SK-N-SH (cell line): ENCODE measurements at regions not wholly inside any gene's neighbourhood (a gene's known extent, or its start where the extent isn't known, plus 50 kb on each side); places are given as distances from the start of the nearest gene placed in this dataset.

ENCODE experiments used
- CTCF ChIA-PET: fragments of 300-600, 350-600 bp; formaldehyde crosslinking; extraction: SDS; loops from one replicate; lab custom pipeline; 2021; lab: Yijun Ruan, JAX
- POLR2A ChIA-PET: fragments of 350-600 bp; sonication (Branson Sonifier 250); formaldehyde crosslinking; extraction: SDS; loops from one replicate; lab custom pipeline; 2020; ENCODE audit warnings: antibody characterized with exemption, inconsistent platforms; lab: Yijun Ruan, JAX
- DNase-seq: peaks from one replicate; pipeline ENCODE4 v3.0.0; 2012
- H2AFZ ChIP-seq: fragments of 200-600 bp; sonication (generic); 2 replicates; pipeline ENCODE4 v1.8.1; 2016; ENCODE audit warnings: antibody characterized with exemption, mild to moderate bottlenecking, low read depth
- H3F3A ChIP-seq: fragments of 200-600 bp; sonication (generic); replicated peaks from 2 replicates; pipeline ENCODE3; 2016; ENCODE audit warnings: antibody characterized with exemption, mild to moderate bottlenecking; ENCODE audit not compliant: insufficient read depth
- H3K27ac ChIP-seq, 2 experiments: fragments of 200-500 bp in 1 of 2; fragments of 200-600 bp in 1 of 2; sonication (Bioruptor generic) in 1 of 2; sonication (generic), shearing (Covaris generic) in 1 of 2; 2 replicates each; pipeline versions ENCODE4 v1.5.1 to v1.6.1; 2014 to 2016; ENCODE audit warnings: low read depth in 2 of 2, inconsistent platforms in 1 of 2, low read length in 1 of 2, mild to moderate bottlenecking in 1 of 2, mixed read lengths in 1 of 2
- H3K27me3 ChIP-seq: fragments of 200-600 bp; sonication (generic), shearing (Covaris generic); 2 replicates; pipeline ENCODE4 v1.6.1; 2016; ENCODE audit warnings: mixed run types; ENCODE audit not compliant: insufficient read depth
- H3K36me3 ChIP-seq, 2 experiments: fragments of 200-500 bp in 1 of 2; fragments of 200-600 bp in 1 of 2; sonication (Bioruptor generic) in 1 of 2; sonication (generic) in 1 of 2; replicated peaks in 1 of 2; 2 replicates each; pipeline versions ENCODE3 to v1.5.1; 2014 to 2016; ENCODE audit warnings: low read length in 1 of 2, mild to moderate bottlenecking in 1 of 2; ENCODE audit not compliant: insufficient read depth in 2 of 2, control insufficient read depth in 1 of 2
- H3K4me1 ChIP-seq, 2 experiments: fragments of 200-500 bp in 1 of 2; fragments of 200-600 bp in 1 of 2; sonication (Bioruptor generic) in 1 of 2; sonication (generic), shearing (Covaris generic) in 1 of 2; 2 replicates each; pipeline versions ENCODE4 v1.5.1 to v1.6.1; 2014 to 2016; ENCODE audit warnings: low read depth in 1 of 2, low read length in 1 of 2, mixed run types in 1 of 2; ENCODE audit not compliant: insufficient read depth in 2 of 2, control insufficient read depth in 1 of 2
- H3K4me2 ChIP-seq: fragments of 200-600 bp; sonication (generic), shearing (Covaris generic); 2 replicates; pipeline ENCODE4 v1.6.1; 2017; ENCODE audit warnings: mixed run types
- H3K4me3 ChIP-seq, 2 experiments: fragments of 200-500 bp in 1 of 2; fragments of 200-600 bp in 1 of 2; sonication (Bioruptor generic) in 1 of 2; sonication (generic), shearing (Covaris generic) in 1 of 2; 2 replicates each; pipeline versions ENCODE4 v1.5.1 to v1.8.1; 2014 to 2016; ENCODE audit warnings: low read depth in 2 of 2, inconsistent platforms in 1 of 2, low read length in 1 of 2, mild to moderate bottlenecking in 1 of 2, mixed read lengths in 1 of 2, moderate library complexity in 1 of 2
- H3K79me2 ChIP-seq: fragments of 200-600 bp; sonication (generic); 2 replicates; pipeline ENCODE4 v1.8.1; 2017; ENCODE audit warnings: mild to moderate bottlenecking; ENCODE audit not compliant: insufficient read depth
- H3K9ac ChIP-seq: fragments of 200-600 bp; sonication (generic); 2 replicates; pipeline ENCODE4 v1.6.1; 2017; ENCODE audit warnings: mixed run types
- H3K9me2 ChIP-seq: fragments of 200-600 bp; sonication (generic); 2 replicates; pipeline ENCODE4 v1.6.1; 2017; ENCODE audit warnings: mixed run types
- H3K9me3 ChIP-seq: fragments of 200-600 bp; sonication (generic); 2 replicates; pipeline ENCODE4 v1.6.1; 2017; ENCODE audit warnings: mixed run types, mild to moderate bottlenecking, moderate library complexity
- H4K20me1 ChIP-seq: fragments of 200-600 bp; sonication (generic); 2 replicates; pipeline ENCODE4 v1.6.1; 2017; ENCODE audit warnings: mild to moderate bottlenecking, mixed run types; ENCODE audit not compliant: insufficient read depth
- CHD2 ChIP-seq: fragments of 150-350 bp; IDR thresholded peaks from 2 replicates; pipeline ENCODE4 v1.6.1; 2018; ENCODE audit warnings: low read length; ENCODE audit not compliant: partially characterized antibody
- ELF1 ChIP-seq: IDR thresholded peaks from 2 replicates; pipeline ENCODE4 v1.4.0; 2012
- EP300 ChIP-seq, 2 experiments: IDR thresholded peaks; 2 replicates each; pipeline versions ENCODE4 v1.4.0 to v1.6.1; 2012; ENCODE audit warnings: borderline replicate concordance in 1 of 2, low read depth in 1 of 2, low read length in 1 of 2
- EZH2phosphoT487 ChIP-seq: fragments of 200-600 bp; sonication (generic); IDR thresholded peaks from 2 replicates; pipeline ENCODE4 v1.6.1; 2017; ENCODE audit warnings: low read depth, mixed run types, mild to moderate bottlenecking, antibody characterized with exemption, moderate library complexity, borderline replicate concordance
- FOXM1 ChIP-seq: IDR thresholded peaks from 2 replicates; pipeline ENCODE4 v1.4.0; 2012; ENCODE audit warnings: low read depth, mild to moderate bottlenecking
- GABPA ChIP-seq: IDR thresholded peaks from 2 replicates; pipeline ENCODE4 v1.4.0; 2012; ENCODE audit warnings: low read depth, mild to moderate bottlenecking
- MEF2A ChIP-seq: IDR thresholded peaks from 2 replicates; pipeline ENCODE4 v1.4.0; 2012; ENCODE audit warnings: low read depth, borderline replicate concordance
- MXI1 ChIP-seq: IDR thresholded peaks from 2 replicates; pipeline ENCODE4 v1.6.1; 2012; ENCODE audit warnings: mild to moderate bottlenecking, low read depth, low read length, improper control_type of control experiment
- NFIC ChIP-seq: IDR thresholded peaks from 2 replicates; pipeline ENCODE4 v1.4.0; 2012; ENCODE audit warnings: borderline replicate concordance
- NRF1 ChIP-seq: IDR thresholded peaks from 2 replicates; pipeline ENCODE4 v1.6.1; 2012; ENCODE audit warnings: low read depth, mild to moderate bottlenecking, low read length
- POLR2AphosphoS5 ChIP-seq: IDR thresholded peaks from 2 replicates; pipeline ENCODE4 v1.6.1; 2012; ENCODE audit warnings: low read depth, low read length
- RAD21 ChIP-seq: IDR thresholded peaks from 2 replicates; pipeline ENCODE4 v1.6.1; 2012; ENCODE audit warnings: mild to moderate bottlenecking, low read length
- SIN3A ChIP-seq: IDR thresholded peaks from 2 replicates; pipeline ENCODE4 v1.6.1; 2012; ENCODE audit warnings: low read depth, mild to moderate bottlenecking, low read length, moderate library complexity, borderline replicate concordance
- TCF12 ChIP-seq: IDR thresholded peaks from 2 replicates; pipeline ENCODE4 v1.4.0; 2012
- TEAD4 ChIP-seq: IDR thresholded peaks from 2 replicates; pipeline ENCODE4 v1.4.0; 2012; ENCODE audit warnings: mild to moderate bottlenecking, borderline replicate concordance; ENCODE audit not compliant: insufficient read depth
- WGBS: methylation state at CpG from one replicate; pipeline ENCODE4 v1.1.6; 2017; ENCODE audit warnings: low lambda C conversion rate; 5-methylcytosine and 5-hydroxymethylcytosine counted together
- TF ChIP-seq, protein P1 (sequence below): fragments of 200-600 bp; sonication (generic); IDR thresholded peaks from 2 replicates; pipeline ENCODE4 v1.6.1; 2017; ENCODE audit warnings: antibody characterized with exemption, mild to moderate bottlenecking, moderate library complexity
- TF ChIP-seq, protein P2 (sequence below): fragments of 150-350 bp; IDR thresholded peaks from 2 replicates; pipeline ENCODE4 v1.6.1; 2016; ENCODE audit warnings: mild to moderate bottlenecking, low read depth, low read length
- TF ChIP-seq, protein P3 (sequence below): IDR thresholded peaks from 2 replicates; pipeline ENCODE4 v1.4.0; 2012; ENCODE audit warnings: low read depth, borderline replicate concordance

DNA sequence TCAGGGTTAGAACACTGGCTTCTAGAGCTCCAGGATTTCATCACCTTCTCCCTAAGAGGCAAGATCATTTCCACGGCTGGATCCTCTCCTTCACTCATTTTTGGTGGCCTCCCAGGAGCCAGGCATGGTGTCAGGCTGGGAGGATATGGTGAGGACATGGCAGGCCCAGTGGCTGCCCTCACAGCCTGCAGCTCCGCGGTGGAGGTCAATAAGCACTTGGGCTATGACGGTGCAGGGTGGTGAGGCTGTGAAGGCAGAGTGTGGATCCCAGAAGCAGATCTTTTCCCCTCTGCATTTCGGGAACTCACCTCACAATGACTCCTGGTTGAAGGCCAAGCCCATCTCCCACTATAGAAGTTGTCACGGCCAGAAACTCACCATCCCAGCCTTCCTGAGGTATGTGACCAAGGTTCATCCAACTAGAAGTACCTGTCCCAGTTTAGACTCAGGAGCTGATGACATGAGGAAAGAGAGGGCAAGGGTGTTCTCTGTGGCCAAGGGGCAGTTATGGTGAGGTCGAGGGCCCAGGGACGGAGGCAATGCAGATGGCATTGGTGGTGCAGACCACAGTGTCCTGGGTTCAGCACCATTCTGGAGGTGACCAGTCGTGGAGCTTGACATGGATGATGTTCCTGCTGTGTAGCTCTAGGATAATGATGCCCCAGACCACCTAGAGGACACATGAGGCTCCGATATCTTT, 100.1 kb upstream of the SMAD3 start:
- Histone ChIP-seq H3K4me1 (no peaks in the 10 kb centered on the region), H3K9me3 (no peaks in the 10 kb centered on the region), H3K9ac (no peak overlapping the region), H3F3A (no peaks in the 10 kb centered on the region), H4K20me1 (no peaks in the 10 kb centered on the region), H3K27me3 (no peaks in the 10 kb centered on the region), H3K36me3 (no peaks in the 10 kb centered on the region), H3K4me2 (no peak overlapping the region), H3K9me2 (no peaks in the 10 kb centered on the region), H2AFZ (no peak overlapping the region), H3K27ac (no peak overlapping the region), H3K4me3 (no peak overlapping the region), H3K79me2 (no peaks in the 10 kb centered on the region)
- DNase-seq: no peak
- ChIA-PET POLR2A (no interaction called here), CTCF (interaction anchor here (0.6 kb wide), 1 partner anchor 442 kb away, joined by 3 read pairs; no protein-coding TSS in a partner anchor)
- WGBS: 89% methylated on average over 8 of the region's 10 CpGs
- TF ChIP-seq TEAD4 (no peak), TCF12 (no peak), RAD21 (no peak), SIN3A (no peak), NRF1 (no peak), MXI1 (no peak), NFIC (no peak), EP300 (IDR thresholded peaks at IDR 0.05; ENCODE audit: borderline replicate concordance in 1 of 2, low read depth in 1 of 2, low read length in 1 of 2) (no peak), FOXM1 (no peak), MEF2A (no peak), ELF1 (no peak), EZH2phosphoT487 (no peak), CHD2 (no peak), POLR2AphosphoS5 (no peak), GABPA (no peak)
- TF ChIP-seq, protein P1, sequence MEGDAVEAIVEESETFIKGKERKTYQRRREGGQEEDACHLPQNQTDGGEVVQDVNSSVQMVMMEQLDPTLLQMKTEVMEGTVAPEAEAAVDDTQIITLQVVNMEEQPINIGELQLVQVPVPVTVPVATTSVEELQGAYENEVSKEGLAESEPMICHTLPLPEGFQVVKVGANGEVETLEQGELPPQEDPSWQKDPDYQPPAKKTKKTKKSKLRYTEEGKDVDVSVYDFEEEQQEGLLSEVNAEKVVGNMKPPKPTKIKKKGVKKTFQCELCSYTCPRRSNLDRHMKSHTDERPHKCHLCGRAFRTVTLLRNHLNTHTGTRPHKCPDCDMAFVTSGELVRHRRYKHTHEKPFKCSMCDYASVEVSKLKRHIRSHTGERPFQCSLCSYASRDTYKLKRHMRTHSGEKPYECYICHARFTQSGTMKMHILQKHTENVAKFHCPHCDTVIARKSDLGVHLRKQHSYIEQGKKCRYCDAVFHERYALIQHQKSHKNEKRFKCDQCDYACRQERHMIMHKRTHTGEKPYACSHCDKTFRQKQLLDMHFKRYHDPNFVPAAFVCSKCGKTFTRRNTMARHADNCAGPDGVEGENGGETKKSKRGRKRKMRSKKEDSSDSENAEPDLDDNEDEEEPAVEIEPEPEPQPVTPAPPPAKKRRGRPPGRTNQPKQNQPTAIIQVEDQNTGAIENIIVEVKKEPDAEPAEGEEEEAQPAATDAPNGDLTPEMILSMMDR: no peak
- TF ChIP-seq, protein P2, sequence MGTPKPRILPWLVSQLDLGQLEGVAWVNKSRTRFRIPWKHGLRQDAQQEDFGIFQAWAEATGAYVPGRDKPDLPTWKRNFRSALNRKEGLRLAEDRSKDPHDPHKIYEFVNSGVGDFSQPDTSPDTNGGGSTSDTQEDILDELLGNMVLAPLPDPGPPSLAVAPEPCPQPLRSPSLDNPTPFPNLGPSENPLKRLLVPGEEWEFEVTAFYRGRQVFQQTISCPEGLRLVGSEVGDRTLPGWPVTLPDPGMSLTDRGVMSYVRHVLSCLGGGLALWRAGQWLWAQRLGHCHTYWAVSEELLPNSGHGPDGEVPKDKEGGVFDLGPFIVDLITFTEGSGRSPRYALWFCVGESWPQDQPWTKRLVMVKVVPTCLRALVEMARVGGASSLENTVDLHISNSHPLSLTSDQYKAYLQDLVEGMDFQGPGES: no peak
- TF ChIP-seq, protein P3, sequence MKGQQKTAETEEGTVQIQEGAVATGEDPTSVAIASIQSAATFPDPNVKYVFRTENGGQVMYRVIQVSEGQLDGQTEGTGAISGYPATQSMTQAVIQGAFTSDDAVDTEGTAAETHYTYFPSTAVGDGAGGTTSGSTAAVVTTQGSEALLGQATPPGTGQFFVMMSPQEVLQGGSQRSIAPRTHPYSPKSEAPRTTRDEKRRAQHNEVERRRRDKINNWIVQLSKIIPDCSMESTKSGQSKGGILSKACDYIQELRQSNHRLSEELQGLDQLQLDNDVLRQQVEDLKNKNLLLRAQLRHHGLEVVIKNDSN: no peak
